ENCODE measurements at regions not wholly inside any gene's neighbourhood (a gene's known extent, or its start where the extent isn't known, plus 50 kb on each side); places are given as distances from the start of the nearest gene placed in this dataset.
A peak's percentile ranks its signal among the peaks of the same experiment; 100 is the strongest.

DNA sequence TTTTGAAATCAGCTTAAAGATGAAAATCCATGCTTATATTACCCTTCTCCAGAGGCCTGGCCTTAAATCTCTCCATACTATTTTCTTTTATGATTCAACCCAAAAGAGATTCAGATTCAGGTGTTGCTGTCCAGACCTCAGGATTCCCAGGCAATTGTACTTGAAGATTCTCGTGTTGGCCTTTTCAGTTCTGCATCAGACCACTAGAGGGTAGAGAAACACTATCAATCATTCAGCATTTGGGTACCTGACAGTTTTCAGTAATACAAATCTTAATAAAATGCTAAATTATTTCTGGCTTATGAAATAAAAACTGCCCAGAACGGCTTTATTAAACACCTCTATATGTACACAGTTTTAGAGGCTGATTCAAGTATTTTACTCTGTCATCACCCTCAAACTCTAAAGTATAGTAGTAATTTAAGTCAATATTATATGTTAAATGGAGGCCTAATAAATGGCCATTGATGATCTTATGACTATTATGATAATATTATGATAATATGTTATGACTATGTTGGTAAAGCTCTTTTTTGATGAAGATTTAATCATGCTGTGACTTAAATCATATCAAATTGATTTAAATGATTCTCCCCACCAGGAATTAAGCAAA lies 301.1 kb downstream of the DUSP6 start:
- H3K27me3 ChIP-seq (ENCODE audit: control insufficient read depth, insufficient read depth, low read length): no peaks in the 10 kb centered on the region
- FAIRE-seq (no peak), DNase-seq (ENCODE audit: low read depth) (peak; percentile 78)
- no peak overlapping the region for H3K4me3 ChIP-seq (ENCODE audit: low read depth, low read length)
- no peaks in the 10 kb centered on the region for H3K36me3 ChIP-seq (ENCODE audit: control insufficient read depth, insufficient read depth, low read length)
- TF ChIP-seq, protein P1, sequence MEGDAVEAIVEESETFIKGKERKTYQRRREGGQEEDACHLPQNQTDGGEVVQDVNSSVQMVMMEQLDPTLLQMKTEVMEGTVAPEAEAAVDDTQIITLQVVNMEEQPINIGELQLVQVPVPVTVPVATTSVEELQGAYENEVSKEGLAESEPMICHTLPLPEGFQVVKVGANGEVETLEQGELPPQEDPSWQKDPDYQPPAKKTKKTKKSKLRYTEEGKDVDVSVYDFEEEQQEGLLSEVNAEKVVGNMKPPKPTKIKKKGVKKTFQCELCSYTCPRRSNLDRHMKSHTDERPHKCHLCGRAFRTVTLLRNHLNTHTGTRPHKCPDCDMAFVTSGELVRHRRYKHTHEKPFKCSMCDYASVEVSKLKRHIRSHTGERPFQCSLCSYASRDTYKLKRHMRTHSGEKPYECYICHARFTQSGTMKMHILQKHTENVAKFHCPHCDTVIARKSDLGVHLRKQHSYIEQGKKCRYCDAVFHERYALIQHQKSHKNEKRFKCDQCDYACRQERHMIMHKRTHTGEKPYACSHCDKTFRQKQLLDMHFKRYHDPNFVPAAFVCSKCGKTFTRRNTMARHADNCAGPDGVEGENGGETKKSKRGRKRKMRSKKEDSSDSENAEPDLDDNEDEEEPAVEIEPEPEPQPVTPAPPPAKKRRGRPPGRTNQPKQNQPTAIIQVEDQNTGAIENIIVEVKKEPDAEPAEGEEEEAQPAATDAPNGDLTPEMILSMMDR (IDR thresholded peaks at IDR 0.05; ENCODE audit: insufficient read depth, low read length, severe bottlenecking): peak; percentile 63

DNA sequence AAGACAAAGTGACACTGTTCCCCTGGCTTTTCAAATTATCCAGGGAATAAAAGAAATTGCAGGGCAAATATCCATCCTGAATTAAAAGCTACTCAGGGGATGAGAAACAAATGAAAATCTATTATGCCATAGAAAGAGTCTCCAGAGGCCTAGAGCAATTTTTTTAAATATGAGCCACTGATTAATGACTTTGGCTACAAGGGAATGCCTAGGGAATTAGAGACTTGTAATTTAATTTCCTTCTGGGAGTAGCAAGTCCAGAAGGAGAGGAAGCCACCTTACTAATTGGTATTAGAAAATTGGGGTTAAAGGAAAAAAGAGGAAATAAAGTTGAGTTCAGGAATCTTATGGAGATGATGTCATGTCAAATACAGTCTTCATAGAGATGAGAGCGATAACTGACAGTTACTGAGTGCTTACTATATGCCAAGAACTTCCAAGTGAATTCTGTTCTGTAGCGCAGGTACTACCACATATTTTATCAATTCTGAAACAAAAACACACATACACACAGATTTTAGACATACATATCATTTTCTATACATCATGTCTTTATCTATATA lies 304.4 kb downstream of the DUSP6 start:
- no peak for DNase-seq (ENCODE audit: low read depth)
- Histone ChIP-seq H3K4me3 (ENCODE audit: low read depth, low read length) (no peak overlapping the region), H3K36me3 (ENCODE audit: control insufficient read depth, insufficient read depth, low read length) (no peaks in the 10 kb centered on the region), H3K27me3 (ENCODE audit: control insufficient read depth, insufficient read depth, low read length) (no peaks in the 10 kb centered on the region)
- TF ChIP-seq, protein P1 (IDR thresholded peaks at IDR 0.05; ENCODE audit: insufficient read depth, low read length, severe bottlenecking): no peak
- no peak for FAIRE-seq

DNA sequence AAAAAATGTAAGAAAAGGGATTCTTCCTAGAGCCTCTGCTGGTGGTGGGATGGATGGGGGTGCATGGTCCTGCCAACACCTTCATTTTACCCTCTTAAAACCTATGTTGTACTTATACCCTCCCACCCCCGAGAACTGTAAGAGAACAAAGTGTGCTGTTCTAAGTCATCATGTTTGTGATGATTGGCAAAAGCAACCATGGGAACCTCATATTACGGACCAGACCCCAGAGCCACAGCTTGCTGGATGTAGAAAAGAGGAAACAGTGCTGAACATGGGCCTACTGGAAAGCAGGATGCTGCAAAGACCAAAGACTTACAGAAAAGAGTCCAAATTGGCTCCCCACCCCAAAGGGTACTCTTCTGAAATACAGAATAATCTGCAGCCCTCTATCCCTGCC lies 311.2 kb downstream of the DUSP6 start:
- FAIRE-seq (no peak), DNase-seq (ENCODE audit: low read depth) (no peak)
- no peaks in the 10 kb centered on the region for H3K27me3 ChIP-seq (ENCODE audit: control insufficient read depth, insufficient read depth, low read length)
- H3K4me3 ChIP-seq (ENCODE audit: low read depth, low read length): no peak overlapping the region
- TF ChIP-seq, protein P1 (IDR thresholded peaks at IDR 0.05; ENCODE audit: insufficient read depth, low read length, severe bottlenecking): no peak
- no peaks in the 10 kb centered on the region for H3K36me3 ChIP-seq (ENCODE audit: control insufficient read depth, insufficient read depth, low read length)

DNA sequence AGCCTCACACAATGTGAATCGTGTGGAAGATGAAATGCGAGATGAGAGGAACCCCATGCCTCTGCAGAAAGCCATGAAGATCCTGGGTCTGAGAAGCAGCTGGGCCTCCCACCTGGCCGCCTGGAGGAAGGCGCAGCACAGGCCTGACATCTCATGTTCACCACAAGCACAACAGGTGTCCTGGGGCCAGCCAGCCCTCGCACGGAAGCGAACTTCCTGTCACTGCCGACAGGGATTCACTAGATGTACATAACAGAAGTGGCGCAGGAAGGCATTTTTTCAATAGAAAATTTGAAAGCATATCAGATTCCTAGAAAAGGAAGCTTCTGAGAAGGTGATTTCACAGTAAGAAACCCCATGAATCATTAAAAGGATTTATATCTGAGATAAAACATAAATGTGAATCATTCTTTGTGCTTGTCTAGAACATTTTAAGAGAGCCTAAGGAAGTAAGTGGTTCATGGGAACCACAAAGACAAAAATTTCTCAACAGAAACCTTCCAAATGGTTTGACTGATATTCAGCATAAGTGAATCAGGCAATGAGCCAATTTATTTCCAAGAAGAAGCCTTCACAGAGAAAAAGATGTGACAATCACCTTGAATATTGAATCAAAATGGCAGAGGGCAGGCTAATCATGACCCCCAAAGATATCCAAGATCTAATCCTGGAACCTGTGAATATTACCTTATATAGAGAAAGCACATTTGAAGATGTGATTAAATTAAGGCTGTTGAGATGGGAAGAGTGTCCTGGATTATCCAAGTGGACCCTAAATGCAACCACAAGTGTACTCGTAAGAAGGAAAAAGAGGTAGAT lies 311.9 kb downstream of the DUSP6 start:
- no peaks in the 10 kb centered on the region for H3K27me3 ChIP-seq (ENCODE audit: control insufficient read depth, insufficient read depth, low read length)
- FAIRE-seq (no peak), DNase-seq (ENCODE audit: low read depth) (peak; percentile 74)
- H3K4me3 ChIP-seq (ENCODE audit: low read depth, low read length): no peak overlapping the region
- no peaks in the 10 kb centered on the region for H3K36me3 ChIP-seq (ENCODE audit: control insufficient read depth, insufficient read depth, low read length)
- TF ChIP-seq, protein P1 (IDR thresholded peaks at IDR 0.05; ENCODE audit: insufficient read depth, low read length, severe bottlenecking): no peak

DNA sequence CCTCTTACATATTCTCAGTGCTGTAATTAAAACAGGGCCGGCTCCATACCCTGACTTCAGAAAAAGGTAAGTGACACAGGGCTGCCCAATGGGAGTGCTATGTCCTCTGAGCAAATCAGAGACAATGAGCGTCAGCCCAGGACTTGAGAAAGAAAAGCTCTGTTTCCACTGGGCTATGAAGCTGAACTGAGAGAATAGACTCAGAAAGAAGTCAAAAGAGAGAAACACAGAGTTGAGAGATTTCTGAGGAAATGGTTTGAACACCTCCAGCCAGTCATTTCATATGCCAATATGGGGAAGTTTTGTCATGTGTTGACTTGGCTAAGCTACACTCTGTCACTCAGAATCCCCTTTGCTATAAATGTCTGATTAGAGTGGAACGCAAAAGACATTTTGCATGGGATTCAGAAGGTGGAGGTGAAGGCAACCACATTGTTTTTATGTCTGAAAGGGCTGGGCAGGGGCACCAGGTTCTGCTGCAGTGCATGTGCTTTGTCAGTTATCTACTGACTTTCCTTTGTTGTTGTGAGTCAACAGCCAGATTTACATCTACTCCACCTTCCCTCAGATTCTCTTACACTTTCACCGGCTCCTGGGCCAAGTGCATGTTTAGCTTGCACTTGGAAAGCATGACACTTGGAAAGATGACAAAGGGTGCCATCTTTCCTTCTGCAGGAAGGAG lies 313.3 kb downstream of the DUSP6 start:
- FAIRE-seq: no peak

More for the DNA sequence above, 313.3 kb downstream of the DUSP6 start:
- H3K4me3 ChIP-seq (ENCODE audit: low read depth, low read length): no peak overlapping the region
- H3K27me3 ChIP-seq (ENCODE audit: control insufficient read depth, insufficient read depth, low read length): no peaks in the 10 kb centered on the region
- DNase-seq (ENCODE audit: low read depth): peak; percentile 12
- TF ChIP-seq, protein P1 (IDR thresholded peaks at IDR 0.05; ENCODE audit: insufficient read depth, low read length, severe bottlenecking): no peak
- no peaks in the 10 kb centered on the region for H3K36me3 ChIP-seq (ENCODE audit: control insufficient read depth, insufficient read depth, low read length)
